Activated CD8-positive, alpha-beta memory T cell treated with anti-CD3 and anti-CD28 coated beads for 36 hours (primary cell): ENCODE measurements at regions not wholly inside any gene's neighbourhood (a gene's known extent, or its start where the extent isn't known, plus 50 kb on each side); places are given as distances from the start of the nearest gene placed in this dataset.
"Not testable (repeated sequence)": the region's sequence is repeated elsewhere in the genome, so short reads cannot be mapped to it uniquely, and the experiment has no call there.

Source experiments
- CTCF ChIA-PET: fragments of 350-600 bp; sonication (Branson Sonifier 250); formaldehyde crosslinking; loops from one replicate; lab custom pipeline; 2021; ENCODE audit warnings: antibody characterized with exemption; lab: Charles Lee
- POLR2A ChIA-PET: fragments of 350-600 bp; sonication (Branson Sonifier 250); formaldehyde crosslinking; loops from one replicate; lab custom pipeline; 2021; ENCODE audit warnings: antibody characterized with exemption; lab: Charles Lee

GRCh38 chr1:230495891-230496385, 69.8 kb upstream of the PGBD5 start:
- ChIA-PET CTCF (no interaction called here), POLR2A (no interaction called here)

DNA sequence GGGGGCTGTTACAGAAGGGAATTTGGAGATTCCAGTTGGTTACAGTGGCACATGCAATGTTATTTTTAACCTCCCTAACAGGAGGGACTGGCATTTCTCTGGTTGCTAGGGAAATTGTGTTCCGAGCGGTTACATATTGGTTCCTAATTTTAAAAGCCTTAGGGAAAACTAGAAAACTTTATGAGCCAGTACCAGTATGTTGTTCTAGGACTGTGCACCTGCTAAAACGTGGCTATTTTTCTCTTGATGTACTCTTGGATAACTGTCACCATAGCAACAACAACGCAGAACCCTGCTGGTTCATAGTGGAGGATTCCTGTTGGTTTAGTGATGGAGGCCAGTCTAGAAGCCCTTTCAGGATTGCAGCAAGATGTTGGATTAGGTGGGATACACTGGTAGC, 68.9 kb upstream of the PGBD5 start:
- CTCF ChIA-PET: no interaction called here
- POLR2A ChIA-PET: no interaction called here

GRCh38 chr1:230494514-230494913, 68.4 kb upstream of the PGBD5 start:
- ChIA-PET CTCF (no interaction called here), POLR2A (no interaction called here)

GRCh38 chr1:230494026-230494425, 67.9 kb upstream of the PGBD5 start:
- POLR2A ChIA-PET: no interaction called here

DNA sequence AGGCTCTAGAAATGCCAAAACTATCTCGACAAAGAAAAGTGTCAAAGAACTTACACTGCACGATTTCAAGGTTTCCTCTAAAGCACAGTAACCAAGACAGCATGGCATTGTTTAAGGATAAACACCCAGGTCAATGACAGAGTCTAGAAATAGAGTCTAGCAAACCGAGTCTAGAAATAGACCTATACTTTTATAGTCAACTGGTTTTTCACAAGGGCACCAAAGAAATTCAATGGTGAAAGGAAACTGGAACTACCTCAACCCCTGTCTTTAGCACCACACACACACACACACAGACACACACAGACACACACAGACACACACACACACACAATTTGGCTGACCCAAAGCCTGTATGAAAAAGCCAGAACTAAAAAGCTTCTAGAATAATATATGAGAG, 67.1 kb upstream of the PGBD5 start:
- POLR2A ChIA-PET: no interaction called here
- CTCF ChIA-PET: no interaction called here

More at GRCh38 chr1:230494026-230494425, 67.9 kb upstream of the PGBD5 start:
- CTCF ChIA-PET: no interaction called here

DNA sequence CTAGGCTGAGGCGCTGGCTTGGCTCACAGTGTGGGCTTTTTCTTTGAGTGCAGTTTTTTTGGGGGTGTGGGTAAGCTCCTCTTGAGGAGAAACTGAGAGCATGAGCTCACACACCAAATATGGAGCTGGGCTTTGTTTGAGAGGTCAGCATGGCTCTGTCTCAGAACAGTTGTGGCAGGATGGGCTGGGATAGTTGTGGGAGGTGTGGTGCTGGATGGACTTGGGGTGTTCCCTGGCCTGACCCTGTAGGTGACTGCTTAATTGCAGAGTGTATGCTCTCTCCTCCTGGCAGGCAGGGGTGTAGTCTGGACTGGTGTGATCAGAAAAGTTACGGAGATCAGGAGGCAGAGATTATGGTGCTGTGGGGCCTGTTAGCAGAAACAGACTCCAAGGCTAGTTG, 64.3 kb upstream of the PGBD5 start:
- ChIA-PET POLR2A (no interaction called here), CTCF (no interaction called here)

GRCh38 chr1:230487773-230488428, 61.8 kb upstream of the PGBD5 start:
- CTCF ChIA-PET: no interaction called here

GRCh38 chr1:230476622-230477003, 50.5 kb upstream of the PGBD5 start:
- POLR2A ChIA-PET: no interaction called here

More at GRCh38 chr1:230487773-230488428, 61.8 kb upstream of the PGBD5 start:
- POLR2A ChIA-PET: no interaction called here

GRCh38 chr1:230475856-230476621, 49.9 kb upstream of the PGBD5 start:
- POLR2A ChIA-PET, CTCF ChIA-PET: not testable (repeated sequence)

More at GRCh38 chr1:230476622-230477003, 50.5 kb upstream of the PGBD5 start:
- CTCF ChIA-PET: no interaction called here
